ENCODE measurements at regions not wholly inside any gene's neighbourhood (a gene's known extent, or its start where the extent isn't known, plus 50 kb on each side); places are given as distances from the start of the nearest gene placed in this dataset.

- ATAC-seq = no peak
- H3K27me3 ChIP-seq = no peaks in the 10 kb centered on the region
- no peak for DNase-seq
- no peak overlapping the region for H3K27ac ChIP-seq
- intact Hi-C loops (cut with DNase I) = no loop called here
- H3K4me1 ChIP-seq = no peaks in the 10 kb centered on the region
- no peak overlapping the region for H3K4me3 ChIP-seq
- no peak for TF ChIP-seq CTCF (IDR thresholded peaks at IDR 0.05)
- H3K9me3 ChIP-seq = no peaks in the 10 kb centered on the region
- no peaks in the 10 kb centered on the region for H3K36me3 ChIP-seq
Measured at GRCh38 chr18:29062921-29063320, 886.0 kb upstream of the CDH2 start.

- Histone ChIP-seq H3K36me3 (no peaks in the 10 kb centered on the region), H3K4me3 (no peak overlapping the region), H3K27me3 (no peaks in the 10 kb centered on the region), H3K27ac (no peak overlapping the region), H3K9me3 (no peaks in the 10 kb centered on the region), H3K4me1 (no peaks in the 10 kb centered on the region)
- no peak for TF ChIP-seq CTCF (IDR thresholded peaks at IDR 0.05)
- DNase-seq (no peak), ATAC-seq (peak; percentile 61)
- intact Hi-C loops (cut with DNase I) = no loop called here
Measured at GRCh38 chr18:29060349-29060748, 883.4 kb upstream of the CDH2 start.

- Histone ChIP-seq H3K27me3 (no peaks in the 10 kb centered on the region), H3K36me3 (no peaks in the 10 kb centered on the region), H3K4me1 (no peaks in the 10 kb centered on the region), H3K4me3 (no peak overlapping the region), H3K9me3 (no peaks in the 10 kb centered on the region), H3K27ac (no peak overlapping the region)
- ATAC-seq (no peak), DNase-seq (no peak)
- intact Hi-C loops (cut with DNase I) = no loop called here
- no peak for TF ChIP-seq CTCF (IDR thresholded peaks at IDR 0.05)
Measured at GRCh38 chr18:29057703-29058102, 880.8 kb upstream of the CDH2 start.

- no peaks in the 10 kb centered on the region for H3K36me3 ChIP-seq
- H3K4me1 ChIP-seq = no peaks in the 10 kb centered on the region
- H3K27ac ChIP-seq = no peak overlapping the region
- intact Hi-C loops (cut with DNase I) = no loop called here
- no peak for TF ChIP-seq CTCF (IDR thresholded peaks at IDR 0.05)
- no peak for DNase-seq
- no peak for ATAC-seq
- no peak overlapping the region for H3K4me3 ChIP-seq
- no peaks in the 10 kb centered on the region for H3K9me3 ChIP-seq
- H3K27me3 ChIP-seq = no peaks in the 10 kb centered on the region
Measured at GRCh38 chr18:29056800-29057199, 879.9 kb upstream of the CDH2 start.

GRCh38 chr18:29041976-29042375 lies 865.0 kb upstream of the CDH2 start:
- no peaks in the 10 kb centered on the region for H3K36me3 ChIP-seq
- ATAC-seq (no peak), DNase-seq (no peak)
- H3K27me3 ChIP-seq = no peaks in the 10 kb centered on the region
- no peaks in the 10 kb centered on the region for H3K9me3 ChIP-seq
- no peak for TF ChIP-seq CTCF (IDR thresholded peaks at IDR 0.05)
- no peaks in the 10 kb centered on the region for H3K4me1 ChIP-seq
- H3K27ac ChIP-seq = no peak overlapping the region
- intact Hi-C loops (cut with DNase I) = no loop called here
- H3K4me3 ChIP-seq = no peak overlapping the region

GRCh38 chr18:29034113-29034856 lies 857.4 kb upstream of the CDH2 start:
- intact Hi-C loops (cut with DNase I) = no loop called here

More at GRCh38 chr18:29034113-29034856, 857.4 kb upstream of the CDH2 start:
- ATAC-seq (no peak), DNase-seq (no peak)
- Histone ChIP-seq H3K27ac (no peak overlapping the region), H3K4me3 (no peak overlapping the region), H3K36me3 (no peaks in the 10 kb centered on the region), H3K27me3 (no peaks in the 10 kb centered on the region), H3K9me3 (no peaks in the 10 kb centered on the region), H3K4me1 (no peaks in the 10 kb centered on the region)
- TF ChIP-seq CTCF (IDR thresholded peaks at IDR 0.05) = no peak

All from upper lobe of right lung (tissue), 1 donor.